Liver (tissue), 8 donors: ENCODE measurements at regions not wholly inside any gene's neighbourhood (a gene's known extent, or its start where the extent isn't known, plus 50 kb on each side); places are given as distances from the start of the nearest gene placed in this dataset.

Source experiments
- DNase-seq: peaks from one replicate; pipeline ENCODE4 v3.0.0-alpha.2; 2017; ENCODE audit warnings: low spot score
- H3K27ac ChIP-seq, 2 donors: one replicate each; pipeline ENCODE4 v1.7.0; 2013; ENCODE audit warnings: inconsistent platforms in 2 of 2, low read length in 2 of 2, control low read depth in 1 of 2, low read depth in 1 of 2, mild to moderate bottlenecking in 1 of 2
- H3K27me3 ChIP-seq, 4 donors: one replicate each; pipeline versions ENCODE4 v1.6.1 to v1.7.0; 2013; ENCODE audit warnings: low read length in 3 of 4, inconsistent platforms in 1 of 4, mild to moderate bottlenecking in 1 of 4, moderate library complexity in 1 of 4; ENCODE audit not compliant: control insufficient read depth in 4 of 4, insufficient read depth in 4 of 4
- H3K36me3 ChIP-seq, 4 donors: one replicate each; pipeline versions ENCODE4 v1.6.1 to v1.7.0; 2013; ENCODE audit warnings: low read length in 3 of 4, mild to moderate bottlenecking in 3 of 4, low read depth in 1 of 4, moderate library complexity in 1 of 4; ENCODE audit not compliant: control insufficient read depth in 4 of 4, insufficient read depth in 3 of 4
- H3K4me1 ChIP-seq, 4 donors: one replicate each; pipeline versions ENCODE4 v1.6.1 to v1.7.0; 2013; ENCODE audit warnings: low read length in 3 of 4, mild to moderate bottlenecking in 3 of 4, moderate library complexity in 1 of 4; ENCODE audit not compliant: control insufficient read depth in 4 of 4, insufficient read depth in 4 of 4
- H3K4me3 ChIP-seq, 3 donors: one replicate each; pipeline versions ENCODE4 v1.6.1 to v1.7.0; 2013; ENCODE audit warnings: low read length in 3 of 3, control low read depth in 1 of 3, low read depth in 1 of 3, mild to moderate bottlenecking in 1 of 3
- H3K9ac ChIP-seq, 2 donors: one replicate each; pipeline ENCODE4 v1.7.0; 2013; ENCODE audit warnings: low read length in 2 of 2, mild to moderate bottlenecking in 2 of 2, moderate library complexity in 2 of 2, control low read depth in 1 of 2, low read depth in 1 of 2
- H3K9me3 ChIP-seq, 4 donors: one replicate each; pipeline versions ENCODE4 v1.6.1 to v1.7.0; 2013; ENCODE audit warnings: low read length in 3 of 4; ENCODE audit not compliant: control insufficient read depth in 4 of 4
- CTCF ChIP-seq: fragments of 150-350 bp; IDR thresholded peaks from 2 replicates; pipeline ENCODE4 v1.5.1; 2017; ENCODE audit warnings: improper control_type of control experiment, low read depth, low read length; ENCODE audit not compliant: missing input control
- EGR1 ChIP-seq, 2 donors: IDR thresholded peaks; 2 replicates each; pipeline ENCODE4 v1.6.1; 2016 to 2018; ENCODE audit warnings: antibody characterized with exemption in 2 of 2, low read depth in 2 of 2
- FOXA1 ChIP-seq: IDR thresholded peaks from 2 replicates; pipeline ENCODE4 v1.6.1; 2016; ENCODE audit warnings: antibody characterized with exemption
- FOXA2 ChIP-seq: IDR thresholded peaks from 2 replicates; pipeline ENCODE4 v1.6.1; 2016; ENCODE audit warnings: antibody characterized with exemption
- GABPA ChIP-seq, 2 donors: IDR thresholded peaks in 1 of 2; conservative IDR thresholded peaks in 1 of 2; 2 replicates each; pipeline ENCODE4 v1.6.1; 2016; ENCODE audit warnings: antibody characterized with exemption in 2 of 2, mild to moderate bottlenecking in 1 of 2, moderate library complexity in 1 of 2
- HNF4A ChIP-seq, 2 donors: conservative IDR thresholded peaks; 2 replicates each; pipeline ENCODE4 v1.6.1; 2016; ENCODE audit warnings: antibody characterized with exemption in 2 of 2, mild to moderate bottlenecking in 2 of 2
- HNF4G ChIP-seq: IDR thresholded peaks from 2 replicates; pipeline ENCODE4 v1.6.1; 2016; ENCODE audit warnings: antibody characterized with exemption
- MAX ChIP-seq: IDR thresholded peaks from 2 replicates; pipeline ENCODE4 v1.6.1; 2016; ENCODE audit warnings: antibody characterized with exemption
- NR2F2 ChIP-seq: IDR thresholded peaks from 2 replicates; pipeline ENCODE4 v1.6.1; 2016; ENCODE audit warnings: antibody characterized with exemption
- RXRA ChIP-seq, 2 donors: IDR thresholded peaks; 2 replicates each; pipeline ENCODE4 v1.6.1; 2017 to 2018; ENCODE audit warnings: antibody characterized with exemption in 2 of 2, mild to moderate bottlenecking in 1 of 2
- SP1 ChIP-seq: IDR thresholded peaks from 2 replicates; pipeline ENCODE4 v1.6.1; 2018; ENCODE audit warnings: antibody characterized with exemption, mild to moderate bottlenecking
- TAF1 ChIP-seq: conservative IDR thresholded peaks from 2 replicates; pipeline ENCODE4 v1.6.1; 2016; ENCODE audit warnings: antibody characterized with exemption, mild to moderate bottlenecking
- YY1 ChIP-seq: IDR thresholded peaks from 2 replicates; pipeline ENCODE4 v1.6.1; 2016; ENCODE audit warnings: antibody characterized with exemption, mild to moderate bottlenecking
- ZBTB33 ChIP-seq: IDR thresholded peaks from 2 replicates; pipeline ENCODE4 v1.6.1; 2016; ENCODE audit warnings: antibody characterized with exemption
- WGBS: extraction: QIAGEN DNeasy Blood & Tissue Kit; methylation state at CpG from one replicate; pipeline ENCODE4 v1.1.7; 2013; 5-methylcytosine and 5-hydroxymethylcytosine counted together
- TF ChIP-seq, protein P1 (sequence below): IDR thresholded peaks from 2 replicates; pipeline ENCODE4 v1.6.1; 2016; ENCODE audit warnings: antibody characterized with exemption, mild to moderate bottlenecking
- TF ChIP-seq, protein P2 (sequence below): IDR thresholded peaks from 2 replicates; pipeline ENCODE4 v1.6.1; 2016; ENCODE audit warnings: antibody characterized with exemption
- donor health status: healthy.
- donor health status: healthy.
- donor health status: healthy.
- donor health status: healthy.
- donor health status: healthy.

- TF ChIP-seq YY1 (no peak), HNF4A (conservative IDR thresholded peaks at IDR 0.05) (no peak)
- 81% methylated on average over 3 of the region's 3 CpGs for WGBS
- Histone ChIP-seq H3K9ac (no peak overlapping the region), H3K27me3 (no peaks in the 10 kb centered on the region), H3K27ac (no peak overlapping the region), H3K36me3 (no peaks in the 10 kb centered on the region), H3K9me3 (no peaks in the 10 kb centered on the region), H3K4me1 (no peaks in the 10 kb centered on the region), H3K4me3 (no peak overlapping the region)
- DNase-seq = no peak
Measured at GRCh38 chr5:122608222-122608621, 166.7 kb upstream of the SNX2 start.

GRCh38 chr5:122611406-122611805, 163.5 kb upstream of the SNX2 start:
- H3K4me1 ChIP-seq = no peaks in the 10 kb centered on the region
- H3K36me3 ChIP-seq = no peaks in the 10 kb centered on the region
- no peak for TF ChIP-seq EGR1 (IDR thresholded peaks at IDR 0.05; ENCODE audit: low read depth in 2 of 2)
- TF ChIP-seq, protein P1, sequence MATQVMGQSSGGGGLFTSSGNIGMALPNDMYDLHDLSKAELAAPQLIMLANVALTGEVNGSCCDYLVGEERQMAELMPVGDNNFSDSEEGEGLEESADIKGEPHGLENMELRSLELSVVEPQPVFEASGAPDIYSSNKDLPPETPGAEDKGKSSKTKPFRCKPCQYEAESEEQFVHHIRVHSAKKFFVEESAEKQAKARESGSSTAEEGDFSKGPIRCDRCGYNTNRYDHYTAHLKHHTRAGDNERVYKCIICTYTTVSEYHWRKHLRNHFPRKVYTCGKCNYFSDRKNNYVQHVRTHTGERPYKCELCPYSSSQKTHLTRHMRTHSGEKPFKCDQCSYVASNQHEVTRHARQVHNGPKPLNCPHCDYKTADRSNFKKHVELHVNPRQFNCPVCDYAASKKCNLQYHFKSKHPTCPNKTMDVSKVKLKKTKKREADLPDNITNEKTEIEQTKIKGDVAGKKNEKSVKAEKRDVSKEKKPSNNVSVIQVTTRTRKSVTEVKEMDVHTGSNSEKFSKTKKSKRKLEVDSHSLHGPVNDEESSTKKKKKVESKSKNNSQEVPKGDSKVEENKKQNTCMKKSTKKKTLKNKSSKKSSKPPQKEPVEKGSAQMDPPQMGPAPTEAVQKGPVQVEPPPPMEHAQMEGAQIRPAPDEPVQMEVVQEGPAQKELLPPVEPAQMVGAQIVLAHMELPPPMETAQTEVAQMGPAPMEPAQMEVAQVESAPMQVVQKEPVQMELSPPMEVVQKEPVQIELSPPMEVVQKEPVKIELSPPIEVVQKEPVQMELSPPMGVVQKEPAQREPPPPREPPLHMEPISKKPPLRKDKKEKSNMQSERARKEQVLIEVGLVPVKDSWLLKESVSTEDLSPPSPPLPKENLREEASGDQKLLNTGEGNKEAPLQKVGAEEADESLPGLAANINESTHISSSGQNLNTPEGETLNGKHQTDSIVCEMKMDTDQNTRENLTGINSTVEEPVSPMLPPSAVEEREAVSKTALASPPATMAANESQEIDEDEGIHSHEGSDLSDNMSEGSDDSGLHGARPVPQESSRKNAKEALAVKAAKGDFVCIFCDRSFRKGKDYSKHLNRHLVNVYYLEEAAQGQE = no peak
- no peak for TF ChIP-seq NR2F2
- TF ChIP-seq HNF4G = no peak
- TF ChIP-seq RXRA (IDR thresholded peaks at IDR 0.05) = no peak
- TF ChIP-seq MAX = no peak
- TF ChIP-seq, protein P2, sequence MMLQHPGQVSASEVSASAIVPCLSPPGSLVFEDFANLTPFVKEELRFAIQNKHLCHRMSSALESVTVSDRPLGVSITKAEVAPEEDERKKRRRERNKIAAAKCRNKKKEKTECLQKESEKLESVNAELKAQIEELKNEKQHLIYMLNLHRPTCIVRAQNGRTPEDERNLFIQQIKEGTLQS = no peak
- TF ChIP-seq ZBTB33 = no peak
- no peak for TF ChIP-seq YY1
- no peak overlapping the region for H3K4me3 ChIP-seq
- no peak for DNase-seq
- no peak overlapping the region for H3K9ac ChIP-seq
- no peaks in the 10 kb centered on the region for H3K27me3 ChIP-seq
- 73% methylated on average over 2 of the region's 2 CpGs for WGBS
- no peaks in the 10 kb centered on the region for H3K9me3 ChIP-seq
- H3K27ac ChIP-seq = no peak overlapping the region

DNA sequence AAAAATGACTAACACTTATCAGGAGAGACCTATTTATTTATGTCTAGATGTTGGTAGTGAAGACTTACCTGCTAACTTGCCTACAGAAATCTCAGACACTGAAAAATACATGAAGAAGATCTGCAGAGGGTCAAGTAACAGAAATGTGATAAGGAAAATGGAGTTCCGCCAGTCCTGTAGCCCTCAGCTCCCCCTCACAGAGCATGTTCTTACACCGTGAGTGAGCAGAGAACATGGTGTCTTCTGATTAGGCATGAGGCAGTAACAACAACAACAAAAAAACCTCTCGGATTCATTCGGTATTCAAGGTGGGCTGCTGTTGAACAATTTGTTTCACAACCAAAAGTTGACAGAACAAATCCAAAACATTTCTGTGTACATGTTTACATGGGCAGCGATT, 162.0 kb upstream of the SNX2 start:
- Histone ChIP-seq H3K36me3 (no peaks in the 10 kb centered on the region), H3K27me3 (no peaks in the 10 kb centered on the region), H3K4me3 (no peak overlapping the region), H3K4me1 (no peaks in the 10 kb centered on the region), H3K27ac (no peak overlapping the region), H3K9ac (no peak overlapping the region), H3K9me3 (no peaks in the 10 kb centered on the region)
- no peak for DNase-seq
- WGBS = 76% methylated on average over 5 of the region's 5 CpGs
- TF ChIP-seq YY1 (no peak), FOXA2 (no peak), MAX (no peak), HNF4A (conservative IDR thresholded peaks at IDR 0.05) (no peak), HNF4G (no peak), FOXA1 (no peak), SP1 (no peak), GABPA (IDR thresholded peaks at IDR 0.05 in 1 of 2, conservative IDR thresholded peaks at IDR 0.05 in 1 of 2) (no peak), CTCF (no peak), TAF1 (no peak), NR2F2 (no peak)
- TF ChIP-seq, protein P1 = no peak
- TF ChIP-seq, protein P2 = no peak
